ENCODE measurements at regions not wholly inside any gene's neighbourhood (a gene's known extent, or its start where the extent isn't known, plus 50 kb on each side); places are given as distances from the start of the nearest gene placed in this dataset.

DNA sequence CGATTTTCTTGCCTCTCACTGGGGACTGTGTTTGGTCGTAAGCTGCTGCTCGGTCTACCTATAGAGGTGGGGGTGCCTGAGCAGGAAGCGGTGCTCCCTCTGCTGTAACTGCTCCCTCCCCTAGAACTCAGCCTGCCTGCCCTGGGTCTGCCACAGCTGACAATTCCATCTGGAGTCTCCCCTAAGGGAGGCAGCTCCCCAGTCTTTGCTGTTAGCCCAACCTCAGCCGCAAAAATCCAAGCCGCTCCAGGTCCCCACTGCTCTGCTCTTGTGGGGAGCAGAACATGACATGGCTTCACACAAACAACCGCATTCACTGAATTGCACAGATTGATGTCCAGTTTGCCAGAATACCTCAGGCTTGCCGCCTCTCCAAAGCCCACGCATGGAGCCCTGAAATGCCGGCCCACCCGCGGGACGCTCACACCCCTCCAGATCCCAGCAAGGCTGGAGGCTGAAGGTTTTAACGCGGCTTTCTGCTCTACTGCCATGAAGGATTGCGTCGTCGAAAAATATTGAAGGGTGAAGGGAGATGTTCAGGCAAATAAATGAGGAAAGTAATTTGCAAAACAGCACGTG, 221.5 kb upstream of the FOXF1 start:
- TF ChIP-seq CTCF (IDR thresholded peaks at IDR 0.05): no peak
- TF ChIP-seq EZH2phosphoT487 (IDR thresholded peaks at IDR 0.05): peak; percentile 81
- peak; percentile 85 for TF ChIP-seq EZH2 (IDR thresholded peaks at IDR 0.05)

All from neural progenitor cell (in vitro differentiated cells).